GM18909 (cell line): ENCODE measurements at regions not wholly inside any gene's neighbourhood (a gene's known extent, or its start where the extent isn't known, plus 50 kb on each side); places are given as distances from the start of the nearest gene placed in this dataset.

ENCODE experiments used
- ATAC-seq: cut with Tn5 transposase; IDR thresholded peaks from one replicate; pipeline ENCODE4 v1.9.1; 2021; ENCODE audit warnings: mild to moderate bottlenecking; ENCODE audit not compliant: unreplicated experiment, poor library complexity

DNA sequence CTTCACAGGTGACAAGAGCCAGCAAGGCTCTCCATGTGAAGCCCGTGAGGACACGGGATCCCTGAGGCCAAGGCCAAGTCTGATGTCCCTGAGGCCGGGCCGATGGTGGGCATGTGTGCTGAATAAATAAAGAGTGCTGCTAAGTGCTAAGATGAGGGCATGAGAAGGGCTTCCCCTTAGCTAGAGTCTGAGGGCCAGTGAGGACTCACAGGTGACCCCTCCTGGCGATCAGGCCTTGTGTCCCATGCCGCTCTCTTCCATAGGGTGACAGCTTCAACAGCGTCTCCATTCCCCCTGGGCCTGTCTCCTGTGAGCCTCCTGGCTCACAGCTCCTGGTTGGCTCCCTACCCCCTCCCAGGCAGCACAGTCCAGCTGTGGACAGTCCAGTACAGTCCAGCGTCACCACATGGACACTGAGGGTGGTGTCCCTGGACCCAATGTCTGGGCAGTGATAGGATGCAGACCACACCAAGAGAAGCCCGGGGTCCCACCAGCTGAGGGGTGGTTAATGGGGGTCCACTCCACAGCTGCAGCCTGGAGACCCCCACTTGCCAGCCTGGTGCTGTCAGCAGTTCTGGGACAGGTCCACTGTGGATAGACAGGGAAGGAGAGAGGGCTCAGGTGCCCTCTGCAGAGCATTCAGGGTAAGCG, 1033.2 kb downstream of the TBC1D22A start:
- no peak for ATAC-seq

DNA sequence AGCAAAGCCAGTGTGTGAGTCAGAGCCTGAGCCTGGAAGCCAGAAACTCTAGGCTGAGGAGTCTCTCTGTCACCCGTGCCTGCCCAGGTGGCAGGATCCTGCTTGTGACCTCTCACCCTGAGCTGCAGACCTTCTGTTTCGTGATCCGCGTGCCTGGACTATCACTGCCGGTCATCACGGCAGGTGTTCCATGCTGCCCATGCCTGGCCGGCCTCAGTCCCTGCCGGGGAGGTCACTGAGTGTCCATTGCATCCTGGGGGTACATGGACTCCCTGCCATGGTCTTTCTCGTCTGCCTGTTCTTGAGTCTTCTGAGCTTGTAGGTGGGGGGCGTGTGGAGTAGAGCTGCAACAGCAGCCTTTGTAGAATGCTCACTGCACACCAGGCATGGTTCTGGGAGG, 1032.4 kb downstream of the TBC1D22A start:
- no peak for ATAC-seq

DNA sequence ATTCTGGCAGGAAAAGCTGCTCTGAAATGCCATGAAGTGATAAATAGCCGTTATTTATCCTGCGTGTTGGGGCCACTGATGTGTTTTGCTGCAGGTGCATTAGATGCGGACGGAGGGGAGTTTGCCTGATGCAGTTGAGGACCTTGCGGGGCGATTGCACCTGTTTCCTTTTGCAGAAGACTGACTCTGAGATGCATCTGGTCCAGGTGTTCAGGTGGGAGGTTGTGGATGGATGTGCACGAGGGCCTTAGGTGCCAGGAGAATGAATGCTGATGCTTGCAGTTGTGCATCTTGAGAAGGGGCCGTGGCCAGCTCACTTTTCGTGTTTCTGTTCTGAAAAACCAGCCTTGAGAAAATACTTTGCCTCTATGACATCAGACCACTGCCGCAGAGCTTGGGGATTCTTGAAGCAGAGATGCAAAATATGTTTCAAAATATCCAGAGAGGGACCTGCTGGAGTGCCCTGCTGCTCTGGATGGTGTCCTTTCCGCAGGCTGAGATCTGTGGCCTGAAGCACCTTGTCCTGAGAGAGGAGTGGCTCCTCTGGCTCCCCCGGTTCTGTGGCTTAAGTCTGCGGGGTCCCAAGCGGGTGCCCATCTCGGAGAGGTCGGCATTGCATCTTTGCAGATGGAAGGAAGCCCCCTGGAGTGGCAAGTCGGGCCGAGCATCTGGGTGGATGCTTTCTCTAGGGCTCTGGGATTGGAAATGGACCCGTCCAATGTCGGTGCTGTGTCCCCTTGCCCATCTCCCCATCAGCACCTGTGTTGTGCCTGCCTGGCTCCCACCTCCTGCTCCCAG, 1031.1 kb downstream of the TBC1D22A start:
- ATAC-seq = no peak

DNA sequence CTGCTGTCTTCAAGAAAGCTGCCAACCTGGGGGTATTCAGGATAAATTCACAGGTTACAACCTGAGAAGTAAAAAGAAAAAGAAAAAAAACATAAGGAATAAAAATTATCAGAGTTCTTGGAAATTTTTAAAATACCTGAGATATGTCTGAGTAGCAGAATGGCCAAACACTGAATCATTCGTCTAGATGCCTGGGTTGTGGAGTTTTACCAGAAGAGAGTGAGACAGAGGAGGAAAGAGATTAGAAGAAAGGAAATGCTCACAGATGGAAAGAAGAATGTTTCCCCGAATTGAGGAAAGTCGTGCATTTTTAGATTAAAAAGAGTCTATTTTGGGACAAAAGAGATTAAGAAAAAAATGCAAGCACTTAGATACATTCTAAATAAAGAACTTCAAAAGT, 1026.7 kb downstream of the TBC1D22A start:
- no peak for ATAC-seq

DNA sequence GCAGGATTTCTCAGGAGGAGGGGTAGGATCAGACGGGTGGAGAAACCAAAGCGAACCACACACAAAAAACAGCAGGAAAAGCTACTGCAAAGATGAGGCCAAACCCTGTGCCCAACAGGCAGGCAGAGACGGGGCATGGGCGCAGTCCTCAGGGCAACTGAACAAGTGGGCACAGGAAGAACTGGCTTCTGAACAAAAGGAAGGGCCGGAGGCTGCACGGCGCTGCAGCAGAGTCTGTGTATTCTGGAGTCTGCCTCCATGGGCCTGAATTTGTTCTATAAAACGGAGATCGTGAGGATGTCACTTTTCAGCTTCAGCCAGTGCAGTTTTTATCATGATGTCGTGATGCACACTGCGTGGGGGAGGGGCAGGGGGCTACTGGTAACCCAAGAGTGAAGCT, 1026.0 kb downstream of the TBC1D22A start:
- ATAC-seq = no peak

DNA sequence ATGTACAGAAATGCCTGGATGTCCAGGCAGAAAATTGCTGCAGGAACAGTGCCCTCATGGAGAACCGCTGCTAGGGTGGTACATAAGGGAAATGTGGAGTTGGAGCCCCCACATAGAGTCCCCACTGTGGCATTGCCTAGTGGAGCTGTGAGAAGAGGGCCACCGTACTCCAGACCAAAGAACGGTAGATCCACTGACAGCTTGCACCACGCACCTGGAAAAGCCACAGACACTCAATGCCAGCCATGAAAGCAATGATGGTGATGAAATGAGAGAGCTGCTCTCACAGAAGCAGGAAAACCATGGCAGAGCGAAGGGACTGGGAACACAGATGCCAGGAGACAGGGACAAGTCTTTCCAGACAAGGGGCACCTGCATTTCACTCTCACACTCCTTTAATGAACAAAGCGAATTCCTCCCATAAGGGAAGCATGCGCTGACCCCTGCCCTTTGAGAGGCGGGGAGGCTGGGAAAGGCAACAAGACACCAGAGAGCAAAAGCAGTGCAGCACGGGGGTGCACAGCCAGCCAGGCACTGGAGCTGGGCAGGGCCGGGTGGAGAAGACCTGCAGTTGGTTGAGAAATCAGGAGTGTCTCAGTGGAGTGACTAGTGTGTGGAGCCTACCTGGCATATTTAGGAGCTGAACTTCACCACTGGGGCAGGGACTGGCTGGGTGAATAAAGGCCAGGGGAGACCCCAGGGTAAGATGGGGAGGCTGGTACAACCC, 1025.2 kb downstream of the TBC1D22A start:
- ATAC-seq = no peak

DNA sequence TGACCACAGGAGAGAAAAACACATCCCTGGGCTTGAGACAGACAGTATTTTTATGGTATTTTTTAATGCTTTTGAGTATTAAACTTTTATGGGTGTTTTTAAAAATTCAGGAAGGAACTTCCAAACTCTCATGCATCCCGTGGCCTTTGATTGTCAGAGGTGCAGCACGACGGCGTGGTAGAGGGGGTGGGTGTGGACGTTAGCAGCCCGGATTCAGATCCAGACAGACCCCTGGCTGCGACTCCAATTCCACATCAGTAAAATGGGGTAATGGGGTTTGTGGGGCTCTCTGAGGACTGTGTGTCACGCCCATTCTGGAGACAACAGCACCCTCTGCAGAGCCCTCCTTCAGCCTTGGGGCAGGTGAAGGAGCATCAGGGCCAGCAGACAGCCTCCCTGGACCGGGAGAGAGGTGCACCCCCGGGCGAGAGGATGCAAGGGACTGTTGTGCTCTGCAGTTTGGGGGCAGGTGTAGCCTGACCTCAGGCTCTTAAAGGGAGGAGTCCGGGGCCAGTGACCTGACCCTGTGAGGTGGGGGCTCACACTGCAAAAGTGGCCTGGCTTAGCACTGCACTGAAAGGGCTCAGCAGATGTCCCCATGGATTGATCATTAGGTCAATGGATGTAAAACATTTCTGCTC, 1024.3 kb downstream of the TBC1D22A start:
- ATAC-seq = no peak

DNA sequence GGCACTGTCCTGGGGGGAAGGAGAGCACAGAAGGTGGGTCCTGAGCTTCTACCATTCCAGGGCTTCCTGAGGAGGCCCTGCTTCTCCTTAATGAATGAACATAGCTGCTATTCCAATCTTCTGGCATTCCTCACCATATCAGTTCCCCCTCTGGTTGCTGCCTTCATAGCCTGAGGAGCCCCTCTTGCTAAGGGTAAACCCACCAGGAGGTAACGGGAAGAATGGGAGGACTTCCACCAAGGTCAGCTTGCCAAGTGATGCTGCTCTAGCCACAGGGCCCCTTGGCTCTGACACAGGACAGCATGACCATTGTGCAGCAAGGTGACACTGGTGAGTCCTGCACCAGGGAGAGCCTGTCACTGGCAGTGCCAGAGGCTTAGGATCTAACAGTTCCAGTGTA, 1022.5 kb downstream of the TBC1D22A start:
- no peak for ATAC-seq

DNA sequence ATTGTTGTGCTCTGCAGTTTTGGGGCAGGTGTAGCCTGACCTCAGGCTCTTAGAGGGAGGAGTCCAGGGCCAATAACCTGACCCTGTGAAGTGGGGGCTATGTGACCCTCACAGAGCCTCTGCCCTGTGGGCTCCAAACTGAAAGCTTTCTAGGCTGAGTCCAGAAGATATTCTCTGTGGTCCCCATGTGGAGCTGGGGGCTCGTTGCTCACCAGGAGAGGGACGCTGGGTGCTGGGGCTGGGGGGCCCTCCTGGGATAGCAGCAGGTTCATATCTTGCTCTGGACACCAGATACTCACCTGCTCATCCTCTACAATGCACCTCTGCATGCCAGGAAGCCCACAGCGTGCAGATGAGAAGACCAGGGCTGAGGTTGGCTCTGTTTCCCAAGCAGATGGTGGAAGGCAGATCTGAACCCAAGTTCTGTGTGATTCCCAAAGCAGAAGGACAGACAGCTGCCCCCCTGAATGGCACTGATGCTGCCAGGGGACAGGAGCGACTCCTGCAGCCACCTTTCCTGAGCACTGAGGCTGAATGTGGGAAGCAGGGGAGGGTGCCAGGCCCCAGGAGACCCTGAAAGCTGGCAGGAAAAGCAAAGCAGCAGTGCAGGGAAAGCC, 1022.0 kb downstream of the TBC1D22A start:
- no peak for ATAC-seq

DNA sequence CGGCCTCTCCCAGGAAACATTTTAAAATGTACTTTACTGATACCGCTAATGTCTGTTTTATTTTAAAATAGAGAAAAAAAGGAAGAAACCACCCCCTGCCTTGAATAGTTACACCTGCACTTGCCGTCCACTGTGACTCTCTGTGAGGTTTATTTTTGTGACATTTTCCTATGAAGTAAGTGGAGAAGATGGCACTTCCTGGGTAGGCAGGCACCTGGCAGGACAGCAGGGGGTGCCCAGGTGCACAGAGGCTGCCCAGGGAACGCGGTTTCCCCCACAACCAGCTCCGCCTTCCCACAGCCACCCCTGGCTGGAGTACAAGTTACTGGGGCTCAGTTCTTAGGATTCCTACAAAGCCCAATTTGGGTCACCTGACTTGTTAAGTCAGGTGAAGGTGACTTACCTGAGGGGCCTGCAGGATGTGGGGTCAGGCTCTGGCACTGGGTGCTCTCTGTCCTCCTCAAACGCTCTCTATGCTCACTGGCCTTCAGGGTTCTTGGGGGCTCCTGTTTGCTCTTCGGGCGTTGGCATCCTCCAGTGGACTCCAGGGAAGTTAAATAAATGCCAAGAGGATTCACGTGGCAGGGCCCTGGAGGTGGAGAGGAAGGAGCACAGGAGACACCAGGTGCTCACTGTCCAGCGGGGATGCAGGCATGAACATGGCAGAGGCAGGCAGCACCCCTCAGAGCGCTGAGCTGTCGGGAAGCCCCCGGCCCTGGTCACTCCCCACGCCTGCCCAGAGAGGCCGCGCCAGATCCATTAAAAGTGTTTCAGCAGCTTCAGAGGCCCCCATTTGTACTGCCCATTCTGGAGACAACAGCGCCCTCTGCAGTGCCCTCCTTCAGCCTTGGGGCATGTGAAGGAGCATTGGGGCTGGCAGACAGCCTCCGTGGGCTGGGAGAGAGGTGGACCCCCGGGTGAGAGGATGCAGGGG, 1021.2 kb downstream of the TBC1D22A start:
- no peak for ATAC-seq

DNA sequence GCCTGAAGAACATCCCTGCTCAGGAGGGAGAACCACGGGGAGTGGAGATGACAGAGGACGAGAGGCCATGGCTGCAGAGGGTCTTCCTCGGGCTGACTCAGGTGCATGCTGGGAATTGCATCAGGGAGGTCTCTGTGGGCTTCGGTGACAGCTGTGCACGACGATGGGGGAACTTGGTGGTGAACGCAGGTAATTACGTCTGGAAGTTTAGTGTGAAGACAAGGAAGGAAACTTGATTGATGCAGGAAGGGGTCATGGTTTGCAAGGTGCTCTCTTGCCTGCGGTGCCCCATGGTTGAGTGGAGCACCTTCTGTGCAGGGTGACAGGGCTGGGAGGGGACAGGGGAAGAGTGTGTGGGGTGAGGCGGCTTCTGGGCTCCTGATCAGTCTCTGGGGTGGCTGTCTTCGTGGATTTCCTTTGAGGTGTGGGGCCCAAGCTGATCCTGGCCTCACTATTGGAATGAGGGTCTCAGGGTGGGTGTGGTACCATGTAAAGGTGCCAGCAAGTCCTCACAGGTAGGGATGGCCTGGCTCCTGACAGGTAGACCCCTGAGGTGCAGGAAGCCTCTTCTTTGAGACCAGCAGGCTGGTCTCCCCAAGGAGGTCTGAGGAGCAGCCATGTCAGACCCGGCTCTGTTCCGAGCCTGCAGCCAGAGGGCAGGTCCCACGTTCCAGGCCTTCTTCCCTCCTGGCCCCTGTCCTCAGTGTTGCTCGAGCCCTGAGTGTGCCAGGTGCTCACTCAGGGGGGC, 1020.1 kb downstream of the TBC1D22A start:
- ATAC-seq = no peak

DNA sequence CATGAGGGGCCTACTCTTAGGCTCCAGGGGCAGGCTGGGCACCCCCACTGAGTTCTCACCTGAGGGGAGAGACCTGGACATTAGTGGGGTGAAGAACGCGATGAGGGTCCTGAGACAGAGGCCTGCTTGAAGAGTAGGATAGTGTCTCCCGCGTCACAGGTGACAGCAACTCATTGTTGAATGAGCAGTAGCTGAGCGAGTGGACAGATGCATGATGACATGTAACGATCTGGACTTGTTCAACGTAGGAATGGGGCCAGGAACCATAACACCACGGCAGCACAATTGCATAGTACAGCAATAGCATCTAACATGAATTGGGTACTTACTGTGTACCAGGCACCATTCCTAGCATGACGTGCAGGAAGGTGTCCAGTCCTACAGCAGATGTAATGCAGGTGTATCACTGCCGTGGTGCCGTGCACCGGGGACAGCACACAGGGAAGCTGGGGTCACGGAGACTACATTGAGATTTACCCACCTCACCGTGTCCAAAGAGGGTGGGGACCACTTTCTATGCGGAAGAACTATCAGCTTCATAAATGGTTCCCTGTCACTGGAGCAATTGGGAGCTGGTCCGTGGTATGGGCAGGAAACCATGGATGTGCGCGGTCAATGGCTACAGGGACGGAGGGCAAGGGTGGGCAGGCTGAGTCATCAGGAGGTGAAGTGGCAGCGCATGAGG, 1019.1 kb downstream of the TBC1D22A start:
- ATAC-seq = no peak

DNA sequence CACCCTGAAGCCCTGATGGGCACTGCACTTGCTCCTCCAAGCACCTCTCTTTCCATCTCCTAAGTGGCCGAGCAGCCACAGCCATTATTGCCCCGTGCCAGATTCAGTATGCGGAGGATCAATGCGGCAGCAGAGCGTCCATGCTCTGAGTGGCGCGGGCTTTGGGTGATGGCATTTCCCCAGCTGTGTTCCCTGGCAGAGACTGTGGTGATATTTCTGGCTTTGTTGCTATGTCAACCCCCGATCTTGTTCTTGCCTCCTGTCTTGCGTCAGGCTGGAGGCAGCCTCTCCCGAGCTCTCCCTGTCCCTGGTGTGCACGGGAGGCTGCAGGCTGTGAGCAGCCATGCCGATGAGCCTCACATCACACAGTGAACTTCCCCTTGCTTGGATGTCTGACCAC, 1018.6 kb downstream of the TBC1D22A start:
- ATAC-seq = no peak

DNA sequence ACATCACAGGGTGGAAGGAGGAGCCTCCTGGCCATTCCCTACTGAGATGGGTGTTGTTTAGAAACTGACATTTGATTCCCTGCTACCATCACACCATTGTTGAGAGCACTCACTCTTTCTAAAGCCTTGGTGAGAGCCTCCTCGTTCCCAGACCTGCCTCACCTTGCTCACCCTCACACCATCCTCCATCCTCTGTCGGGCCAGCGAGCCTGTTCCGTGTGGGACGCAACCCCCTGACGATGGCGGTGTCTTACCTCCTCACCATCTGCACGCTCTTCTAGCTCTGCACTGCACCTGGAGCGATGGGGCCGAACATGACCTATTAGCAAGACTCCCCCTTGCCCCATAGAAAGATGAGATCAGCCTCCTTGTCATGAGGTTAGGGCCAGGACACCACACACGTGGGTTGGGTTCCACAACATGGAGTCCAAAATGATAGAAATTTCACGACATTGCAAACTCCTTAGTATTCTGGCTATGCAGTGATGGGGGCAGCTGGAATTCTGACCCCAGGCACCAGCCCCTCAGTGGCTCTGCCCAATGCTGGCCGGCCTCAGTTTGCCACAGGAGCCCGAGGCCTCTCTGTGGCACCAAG, 1017.9 kb downstream of the TBC1D22A start:
- no peak for ATAC-seq

DNA sequence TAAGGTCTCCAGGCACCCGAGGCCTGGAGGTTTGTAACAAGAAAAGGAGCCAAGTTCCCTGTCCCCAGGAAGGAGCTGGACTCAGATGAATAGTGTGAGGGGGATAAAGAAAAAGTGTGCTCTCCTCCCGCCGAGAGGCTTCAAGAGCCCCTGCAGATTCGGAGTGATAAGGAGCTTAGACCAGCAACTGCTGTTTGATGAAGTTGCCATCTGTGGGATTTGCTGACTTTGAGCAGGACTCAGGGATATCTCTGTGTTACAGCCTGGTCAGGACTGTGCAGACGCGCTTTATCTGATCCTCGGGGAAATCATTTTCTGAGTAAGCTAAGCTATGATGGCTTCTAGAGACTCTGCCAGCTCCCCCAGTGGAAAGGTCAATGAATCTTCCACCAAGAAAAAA, 1017.0 kb downstream of the TBC1D22A start:
- no peak for ATAC-seq

DNA sequence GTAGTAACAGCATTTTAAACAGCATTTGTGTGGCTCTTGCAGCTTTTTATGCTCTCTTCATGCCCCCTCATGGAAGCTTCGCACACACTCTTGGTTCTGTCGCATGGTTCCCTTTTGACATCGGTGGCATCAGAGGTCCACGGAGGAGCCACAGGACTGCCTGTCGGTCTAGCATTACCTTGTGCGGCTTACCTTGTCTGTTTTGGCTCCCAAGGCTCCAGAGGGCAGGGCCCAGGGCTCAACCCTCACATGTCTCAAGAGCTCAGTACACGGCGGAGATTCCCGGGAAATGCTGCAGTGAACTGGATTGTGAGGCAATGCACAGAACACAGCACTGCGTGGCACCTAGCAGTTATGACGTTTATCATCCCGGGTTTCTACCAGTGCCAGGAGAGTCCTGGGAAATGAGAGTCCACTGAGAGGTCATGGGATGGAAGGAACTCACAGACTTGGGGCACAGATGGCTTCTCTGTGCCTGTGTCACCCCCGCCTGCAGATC, 1015.8 kb downstream of the TBC1D22A start:
- no peak for ATAC-seq

DNA sequence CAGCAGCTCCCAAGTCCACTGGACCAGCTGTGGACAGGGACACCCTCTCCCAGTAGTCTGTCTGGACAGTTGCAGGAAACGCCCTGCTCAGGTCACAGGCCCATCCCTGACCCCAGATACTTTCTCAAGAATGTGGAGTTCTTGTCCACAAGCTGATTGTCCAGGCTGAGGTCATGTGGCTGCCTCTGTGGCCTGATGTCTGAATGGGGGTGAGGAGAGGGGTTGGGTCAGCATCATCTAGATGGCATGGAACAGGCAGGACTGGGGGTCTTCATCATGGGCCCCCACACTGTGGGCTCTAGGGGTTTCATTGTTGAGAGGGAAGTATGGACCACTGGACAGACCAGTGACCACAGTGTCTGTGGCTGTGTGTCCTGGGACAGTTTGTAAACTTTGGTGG, 1015.0 kb downstream of the TBC1D22A start:
- no peak for ATAC-seq

DNA sequence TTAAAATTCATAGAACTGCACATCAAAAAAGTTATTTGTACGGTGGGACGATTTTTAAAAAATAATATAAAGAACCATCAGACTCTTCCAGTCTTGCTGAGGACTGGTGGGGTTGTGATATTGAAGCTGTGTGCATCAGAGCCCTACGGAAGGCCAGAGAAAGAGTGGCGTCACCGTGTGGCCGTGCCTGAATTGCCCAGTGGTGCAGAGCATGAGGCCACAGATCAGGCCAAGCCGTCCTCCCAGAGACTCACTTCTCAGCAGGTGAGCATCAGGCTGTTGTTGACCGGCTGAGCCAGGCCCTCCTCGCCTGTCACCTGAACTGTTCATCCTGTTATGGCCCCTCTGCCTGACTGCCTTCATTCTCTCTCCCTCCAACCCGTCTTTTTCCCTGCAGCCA, 1013.9 kb downstream of the TBC1D22A start:
- ATAC-seq = no peak
